ENCODE measurements at regions not wholly inside any gene's neighbourhood (a gene's known extent, or its start where the extent isn't known, plus 50 kb on each side); places are given as distances from the start of the nearest gene placed in this dataset.

DNA sequence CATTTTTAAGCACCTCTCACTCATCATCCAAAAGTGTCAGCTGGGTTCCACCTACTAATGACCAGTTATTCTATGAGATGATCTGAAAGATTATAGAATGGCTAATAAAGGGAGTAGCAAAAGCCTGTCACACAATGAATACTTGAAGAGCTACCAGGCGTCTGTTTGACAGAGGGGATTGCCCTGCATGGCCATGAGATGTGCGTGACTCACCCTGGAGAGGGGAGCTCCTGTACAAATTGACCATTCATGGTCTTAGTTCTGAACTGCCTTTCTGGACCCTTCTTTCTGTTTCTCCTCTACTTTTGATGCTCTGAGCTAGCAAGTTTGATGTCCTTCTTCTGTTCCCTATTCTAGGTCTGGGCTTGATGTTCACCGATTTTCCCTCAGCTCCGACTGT is 85.2 kb upstream of the ABCD3 start:
- TF ChIP-seq, protein P1, sequence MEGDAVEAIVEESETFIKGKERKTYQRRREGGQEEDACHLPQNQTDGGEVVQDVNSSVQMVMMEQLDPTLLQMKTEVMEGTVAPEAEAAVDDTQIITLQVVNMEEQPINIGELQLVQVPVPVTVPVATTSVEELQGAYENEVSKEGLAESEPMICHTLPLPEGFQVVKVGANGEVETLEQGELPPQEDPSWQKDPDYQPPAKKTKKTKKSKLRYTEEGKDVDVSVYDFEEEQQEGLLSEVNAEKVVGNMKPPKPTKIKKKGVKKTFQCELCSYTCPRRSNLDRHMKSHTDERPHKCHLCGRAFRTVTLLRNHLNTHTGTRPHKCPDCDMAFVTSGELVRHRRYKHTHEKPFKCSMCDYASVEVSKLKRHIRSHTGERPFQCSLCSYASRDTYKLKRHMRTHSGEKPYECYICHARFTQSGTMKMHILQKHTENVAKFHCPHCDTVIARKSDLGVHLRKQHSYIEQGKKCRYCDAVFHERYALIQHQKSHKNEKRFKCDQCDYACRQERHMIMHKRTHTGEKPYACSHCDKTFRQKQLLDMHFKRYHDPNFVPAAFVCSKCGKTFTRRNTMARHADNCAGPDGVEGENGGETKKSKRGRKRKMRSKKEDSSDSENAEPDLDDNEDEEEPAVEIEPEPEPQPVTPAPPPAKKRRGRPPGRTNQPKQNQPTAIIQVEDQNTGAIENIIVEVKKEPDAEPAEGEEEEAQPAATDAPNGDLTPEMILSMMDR (IDR thresholded peaks at IDR 0.05; ENCODE audit: low read depth, low read length): no peak
- no peak for TF ChIP-seq EZH2phosphoT487 (IDR thresholded peaks at IDR 0.05; ENCODE audit: low read depth)
